Activated T-cell treated with anti-CD3 and anti-CD28 coated beads, Interleukin-2, amount 50 U/mL, for 4 hours (primary cell): ENCODE measurements at regions not wholly inside any gene's neighbourhood (a gene's known extent, or its start where the extent isn't known, plus 50 kb on each side); places are given as distances from the start of the nearest gene placed in this dataset.
"Not testable (repeated sequence)": the region's sequence is repeated elsewhere in the genome, so short reads cannot be mapped to it uniquely, and the experiment has no call there.

Source experiments
- ATAC-seq, 2 donors: fragments of 200-7000 bp; cut with Tn5 transposase; one replicate each; pipeline ENCODE4 v1.10.0; 2021
- DNase-seq: peaks from one replicate; pipeline ENCODE4 v3.0.0-alpha.2; 2020
- H3K27me3 Mint-ChIP-seq: one replicate; pipeline ENCODE4 v1.8.0; 2021; ENCODE audit warnings: low read depth, mixed read lengths
- H3K36me3 Mint-ChIP-seq: one replicate; pipeline ENCODE4 v1.8.0; 2022; ENCODE audit warnings: mixed read lengths; ENCODE audit not compliant: insufficient read depth
- H3K4me1 Mint-ChIP-seq: one replicate; pipeline ENCODE4 v1.8.0; 2021; ENCODE audit warnings: low read depth, mixed read lengths
- H3K4me3 Mint-ChIP-seq: one replicate; pipeline ENCODE4 v1.8.0; 2021; ENCODE audit warnings: mild to moderate bottlenecking, moderate library complexity, mixed read lengths
- H3K9me3 Mint-ChIP-seq: one replicate; pipeline ENCODE4 v1.8.0; 2021; ENCODE audit warnings: mixed read lengths

GRCh38 chr10:9297580-9297979 is 1243.1 kb downstream of the GATA3 start:
- no peaks in the 10 kb centered on the region for H3K9me3 Mint-ChIP-seq
- H3K4me1 Mint-ChIP-seq = peaks cover 19% of the 10 kb centered on the region
- ATAC-seq = no peak
- no peak overlapping the region for H3K4me3 Mint-ChIP-seq
- H3K27me3 Mint-ChIP-seq = no peaks in the 10 kb centered on the region
- H3K36me3 Mint-ChIP-seq = no peaks in the 10 kb centered on the region
- no peak for DNase-seq

GRCh38 chr10:9299966-9300365 is 1245.5 kb downstream of the GATA3 start:
- no peaks in the 10 kb centered on the region for H3K36me3 Mint-ChIP-seq
- ATAC-seq (no peak), DNase-seq (no peak)
- H3K9me3 Mint-ChIP-seq = no peaks in the 10 kb centered on the region
- H3K4me1 Mint-ChIP-seq = peaks cover 6% of the 10 kb centered on the region
- H3K27me3 Mint-ChIP-seq = no peaks in the 10 kb centered on the region
- H3K4me3 Mint-ChIP-seq = no peak overlapping the region

DNA sequence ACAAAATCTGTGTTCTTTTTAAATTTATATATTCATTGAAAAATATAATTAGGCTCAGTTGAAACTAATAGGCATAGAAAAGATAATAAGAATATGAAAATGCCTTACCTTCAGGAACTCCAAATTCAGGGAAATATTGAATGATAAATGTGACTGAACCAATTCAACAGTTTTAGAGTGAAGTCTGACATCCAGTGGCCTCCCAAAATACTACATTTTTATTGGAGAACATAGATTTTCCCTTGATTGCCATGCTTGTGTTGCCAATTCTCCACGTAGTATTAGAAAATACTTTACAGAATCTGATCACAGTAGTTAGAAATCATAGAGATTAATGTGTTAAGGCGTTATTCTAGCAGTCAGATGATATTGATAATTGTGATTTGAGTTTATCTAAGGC is 1246.7 kb downstream of the GATA3 start:
- H3K27me3 Mint-ChIP-seq = peaks cover 3% of the 10 kb centered on the region
- no peaks in the 10 kb centered on the region for H3K9me3 Mint-ChIP-seq
- no peaks in the 10 kb centered on the region for H3K4me1 Mint-ChIP-seq
- ATAC-seq (no peak), DNase-seq (no peak)
- H3K36me3 Mint-ChIP-seq = no peaks in the 10 kb centered on the region
- no peak overlapping the region for H3K4me3 Mint-ChIP-seq

DNA sequence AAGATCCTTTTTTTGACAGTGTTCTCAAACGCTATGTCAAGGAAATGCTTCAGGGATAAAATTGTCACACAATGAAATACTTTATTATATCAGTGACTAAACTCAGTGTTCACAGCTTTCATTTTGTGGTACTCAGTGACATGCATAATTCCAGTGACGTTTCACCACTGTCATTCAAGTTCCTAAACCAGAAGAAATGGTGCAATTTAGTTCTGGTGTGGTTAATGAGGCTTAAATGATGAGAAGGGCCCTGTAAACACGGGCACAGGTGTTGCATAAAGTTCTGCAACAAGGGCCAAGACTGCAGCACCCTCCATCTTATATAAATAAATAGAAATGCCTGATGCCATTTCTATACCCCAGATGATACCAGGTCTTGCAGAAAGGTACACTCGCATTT is 1247.1 kb downstream of the GATA3 start:
- DNase-seq (no peak), ATAC-seq (no peak)
- no peaks in the 10 kb centered on the region for H3K9me3 Mint-ChIP-seq
- no peaks in the 10 kb centered on the region for H3K36me3 Mint-ChIP-seq
- H3K4me1 Mint-ChIP-seq = no peaks in the 10 kb centered on the region
- peaks cover 3% of the 10 kb centered on the region for H3K27me3 Mint-ChIP-seq
- no peak overlapping the region for H3K4me3 Mint-ChIP-seq

- ATAC-seq = no peak
- peaks cover 3% of the 10 kb centered on the region for H3K27me3 Mint-ChIP-seq
- H3K4me1 Mint-ChIP-seq = no peaks in the 10 kb centered on the region
Observed at GRCh38 chr10:9302140-9302746, 1247.8 kb downstream of the GATA3 start.

DNA sequence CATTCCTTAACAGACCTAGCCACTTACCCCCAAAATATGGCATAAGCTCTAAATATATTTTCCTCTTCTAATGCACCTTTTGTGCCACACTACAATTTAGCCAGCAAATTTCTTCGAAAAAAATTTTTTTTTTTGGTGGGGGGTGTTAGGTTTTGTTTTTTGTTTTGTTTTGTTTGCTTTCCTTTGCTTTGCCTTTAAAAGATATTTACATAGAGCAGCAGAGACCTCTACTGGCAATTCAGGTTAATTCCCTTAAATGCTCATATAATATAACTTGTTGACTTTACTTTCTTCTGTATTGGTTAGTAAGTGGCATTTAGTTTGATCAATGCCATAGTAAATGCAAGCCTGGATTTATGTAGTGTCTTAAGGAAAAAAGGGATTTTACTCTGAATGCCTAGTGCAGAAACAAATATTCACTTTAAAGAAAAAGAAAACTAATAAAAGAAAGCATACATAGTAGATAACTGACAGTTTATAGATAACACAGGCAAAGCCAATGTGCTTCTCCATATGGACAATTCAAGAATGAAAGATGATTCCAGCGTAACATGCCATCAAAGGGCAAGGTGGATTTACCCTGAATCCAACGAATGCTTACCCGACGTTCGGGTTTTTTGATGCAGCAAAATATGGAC is 1250.6 kb downstream of the GATA3 start:
- H3K9me3 Mint-ChIP-seq = no peaks in the 10 kb centered on the region
- ATAC-seq (no peak), DNase-seq (no peak)
- H3K36me3 Mint-ChIP-seq = no peaks in the 10 kb centered on the region
- peaks cover 8% of the 10 kb centered on the region for H3K27me3 Mint-ChIP-seq
- no peaks in the 10 kb centered on the region for H3K4me1 Mint-ChIP-seq
- no peak overlapping the region for H3K4me3 Mint-ChIP-seq

More at GRCh38 chr10:9302140-9302746, 1247.8 kb downstream of the GATA3 start:
- H3K36me3 Mint-ChIP-seq = no peaks in the 10 kb centered on the region
- no peak for DNase-seq
- no peaks in the 10 kb centered on the region for H3K9me3 Mint-ChIP-seq
- H3K4me3 Mint-ChIP-seq = no peak overlapping the region

DNA sequence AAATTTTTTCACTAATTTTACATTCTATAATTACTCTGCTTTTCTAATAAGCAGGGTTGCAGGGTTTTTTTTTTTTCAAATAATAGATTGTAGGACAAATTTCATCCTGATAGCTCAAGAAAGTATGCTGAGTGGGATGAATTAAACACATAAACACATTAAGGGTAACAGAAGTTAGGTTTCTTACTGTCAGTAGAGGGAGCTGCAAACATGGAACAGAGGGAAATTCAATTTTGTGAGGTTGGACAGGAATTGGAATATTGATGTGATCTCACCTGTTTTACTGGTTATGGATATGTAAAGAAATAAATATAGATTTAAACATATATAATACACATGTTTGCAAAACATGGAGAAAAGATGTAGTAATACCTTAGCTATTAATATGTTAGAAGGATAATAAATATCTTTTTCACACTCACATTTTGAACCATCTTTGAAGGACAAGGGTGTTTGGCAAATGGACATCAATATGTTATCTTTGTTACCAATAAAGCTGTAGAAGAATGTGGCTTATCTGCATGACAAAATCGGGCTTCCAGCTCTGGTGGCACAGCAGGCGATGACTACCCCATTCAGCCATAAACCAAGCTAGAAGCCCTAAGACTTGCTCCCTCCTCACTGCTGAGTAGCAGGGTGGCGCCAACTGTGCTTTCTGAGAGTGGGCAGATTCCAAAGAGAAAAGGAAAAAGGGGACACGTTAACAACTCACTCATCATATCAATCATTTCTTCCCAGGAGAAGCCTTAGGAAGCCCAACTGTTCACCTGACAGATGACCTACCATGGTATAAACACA is 1257.4 kb downstream of the GATA3 start:
- peaks cover 24% of the 10 kb centered on the region for H3K27me3 Mint-ChIP-seq
- H3K4me1 Mint-ChIP-seq = no peaks in the 10 kb centered on the region
- H3K9me3 Mint-ChIP-seq = no peaks in the 10 kb centered on the region

DNA sequence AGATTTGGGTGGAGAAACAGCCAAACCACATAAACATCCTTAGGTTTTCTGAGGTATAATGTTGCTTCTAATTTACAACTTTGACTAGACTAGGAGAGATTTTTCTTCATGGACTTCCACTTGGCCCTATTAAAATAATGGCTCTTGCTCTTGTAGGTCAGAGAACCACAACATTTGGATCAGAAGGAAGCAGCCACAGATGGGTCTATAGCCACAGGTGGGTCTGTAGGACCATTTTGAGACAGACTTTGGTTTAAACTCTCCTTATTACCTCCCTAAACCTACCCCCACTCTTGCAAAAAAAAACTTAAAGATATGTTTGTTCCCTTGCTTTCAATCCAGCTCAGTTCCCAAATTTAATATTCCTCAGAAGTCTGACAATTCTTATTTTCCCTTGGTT is 1260.8 kb downstream of the GATA3 start:
- no peaks in the 10 kb centered on the region for H3K36me3 Mint-ChIP-seq
- H3K4me1 Mint-ChIP-seq = no peaks in the 10 kb centered on the region
- peaks cover 20% of the 10 kb centered on the region for H3K27me3 Mint-ChIP-seq
- no peak for DNase-seq
- ATAC-seq = no peak
- H3K9me3 Mint-ChIP-seq = no peaks in the 10 kb centered on the region
- H3K4me3 Mint-ChIP-seq = no peak overlapping the region

More for the DNA sequence above, 1257.4 kb downstream of the GATA3 start:
- H3K36me3 Mint-ChIP-seq = no peaks in the 10 kb centered on the region
- ATAC-seq (no peak), DNase-seq (no peak)
- H3K4me3 Mint-ChIP-seq = no peak overlapping the region

GRCh38 chr10:9331583-9332008 is 1277.1 kb downstream of the GATA3 start:
- H3K4me3 Mint-ChIP-seq = no peak overlapping the region
- H3K4me1 Mint-ChIP-seq = no peaks in the 10 kb centered on the region
- peak in 1 of 2 donors; percentile 46 for ATAC-seq
- H3K27me3 Mint-ChIP-seq = peaks cover 27% of the 10 kb centered on the region
- no peaks in the 10 kb centered on the region for H3K9me3 Mint-ChIP-seq
- DNase-seq = no peak
- H3K36me3 Mint-ChIP-seq = no peaks in the 10 kb centered on the region

GRCh38 chr10:9334270-9334669 is 1279.8 kb downstream of the GATA3 start:
- H3K4me3 Mint-ChIP-seq = no peak overlapping the region

GRCh38 chr10:9339716-9340115 is 1285.2 kb downstream of the GATA3 start:
- H3K27me3 Mint-ChIP-seq = peaks cover 11% of the 10 kb centered on the region
- no peak overlapping the region for H3K4me3 Mint-ChIP-seq
- H3K4me1 Mint-ChIP-seq = peaks cover 2% of the 10 kb centered on the region
- H3K9me3 Mint-ChIP-seq = no peaks in the 10 kb centered on the region
- DNase-seq (no peak), ATAC-seq (no peak)
- no peaks in the 10 kb centered on the region for H3K36me3 Mint-ChIP-seq

More at GRCh38 chr10:9334270-9334669, 1279.8 kb downstream of the GATA3 start:
- H3K36me3 Mint-ChIP-seq = no peaks in the 10 kb centered on the region
- ATAC-seq (no peak), DNase-seq (no peak)
- no peaks in the 10 kb centered on the region for H3K4me1 Mint-ChIP-seq
- H3K27me3 Mint-ChIP-seq = peaks cover 22% of the 10 kb centered on the region
- no peaks in the 10 kb centered on the region for H3K9me3 Mint-ChIP-seq

- Mint-ChIP-seq H3K9me3 (peaks cover 11% of the 10 kb centered on the region), H3K36me3 (no peaks in the 10 kb centered on the region), H3K4me3 (no peak overlapping the region), H3K4me1 (peaks cover 2% of the 10 kb centered on the region), H3K27me3 (peaks cover 5% of the 10 kb centered on the region)
- ATAC-seq (no peak), DNase-seq (no peak)
Observed at GRCh38 chr10:9342885-9343570, 1288.5 kb downstream of the GATA3 start.

GRCh38 chr10:9347933-9348332 is 1293.4 kb downstream of the GATA3 start:
- not testable (repeated sequence) for H3K4me3 Mint-ChIP-seq, H3K4me1 Mint-ChIP-seq, H3K27me3 Mint-ChIP-seq, ATAC-seq, DNase-seq, H3K36me3 Mint-ChIP-seq
- H3K9me3 Mint-ChIP-seq = peaks cover 11% of the 10 kb centered on the region

DNA sequence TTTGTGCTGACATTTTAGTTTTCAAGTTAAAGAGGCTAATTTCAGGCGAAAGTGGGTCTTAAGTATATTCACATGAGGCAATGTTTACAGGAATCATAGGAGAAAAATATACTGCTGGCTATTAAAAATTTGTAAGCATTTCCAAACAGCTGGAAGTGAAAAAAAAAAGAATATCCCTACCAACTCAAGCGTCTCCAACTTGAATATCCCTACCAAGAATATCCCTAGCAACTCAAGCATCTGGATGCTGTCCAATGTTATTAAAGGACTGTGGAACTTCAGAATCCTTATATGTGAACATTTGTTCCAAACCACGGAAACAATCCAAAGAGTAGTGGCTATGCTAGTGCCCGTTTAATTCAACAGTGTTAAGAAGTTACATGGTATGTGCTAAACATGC is 1303.0 kb downstream of the GATA3 start:
- H3K9me3 Mint-ChIP-seq = no peaks in the 10 kb centered on the region
- no peak for ATAC-seq
- H3K27me3 Mint-ChIP-seq = peaks cover 2% of the 10 kb centered on the region
- H3K36me3 Mint-ChIP-seq = no peaks in the 10 kb centered on the region
- no peak for DNase-seq
- peaks cover 5% of the 10 kb centered on the region for H3K4me1 Mint-ChIP-seq
- no peak overlapping the region for H3K4me3 Mint-ChIP-seq
